ENCODE measurements at regions not wholly inside any gene's neighbourhood (a gene's known extent, or its start where the extent isn't known, plus 50 kb on each side); places are given as distances from the start of the nearest gene placed in this dataset.

DNA sequence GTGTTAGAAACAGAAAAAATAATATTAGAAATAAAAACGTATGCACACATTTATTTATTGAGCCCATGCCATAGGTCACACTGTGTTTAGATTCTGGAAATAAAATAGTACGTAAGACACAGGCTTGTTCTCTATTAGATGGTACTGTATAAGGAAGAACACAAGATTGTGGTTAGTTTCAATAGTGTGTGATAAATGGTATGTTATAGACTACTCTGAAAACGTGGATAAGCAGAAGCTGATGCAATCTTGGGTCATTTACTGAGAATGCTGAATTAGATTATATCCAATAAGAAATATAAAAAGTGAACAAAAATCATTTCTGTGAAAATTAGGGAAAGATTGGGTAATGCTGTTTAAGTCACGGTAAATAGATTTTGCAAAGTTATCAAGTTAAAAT is 1456.4 kb upstream of the ACO1 start:
- H3K9me3 Mint-ChIP-seq (ENCODE audit: unreplicated experiment) = no peaks in the 10 kb centered on the region
- H3K27ac Mint-ChIP-seq (ENCODE audit: unreplicated experiment) = no peak overlapping the region
- DNase-seq = no peak
- no peak overlapping the region for H3K4me3 ChIP-seq (ENCODE audit: low read depth, low read length)
- H3K4me1 ChIP-seq = no peaks in the 10 kb centered on the region
- CTCF ChIA-PET = no interaction called here
- no peaks in the 10 kb centered on the region for H3K36me3 ChIP-seq (ENCODE audit: control insufficient read depth, insufficient read depth, low read length)
- H3K9me3 ChIP-seq = no peaks in the 10 kb centered on the region
- intact Hi-C loops (cut with micrococcal nuclease; ENCODE audit: unreplicated experiment) = no loop called here
- BruUV-seq (replicated peaks) = no TSS peak
- POLR2A ChIA-PET = no interaction called here
- no peaks in the 10 kb centered on the region for H3K27me3 Mint-ChIP-seq (ENCODE audit: insufficient read depth, unreplicated experiment)
- no peak for TF ChIP-seq CTCF (IDR thresholded peaks at IDR 0.05; ENCODE audit: insufficient read depth in 1 of 2, low read depth in 1 of 2, low read length in 1 of 2, severe bottlenecking in 1 of 2, unreplicated experiment in 1 of 2)
- H3K27me3 ChIP-seq (replicated peaks; ENCODE audit: control insufficient read depth, insufficient read depth, low read length) = no peaks in the 10 kb centered on the region
- no peaks in the 10 kb centered on the region for H3K4me1 Mint-ChIP-seq (ENCODE audit: low read depth, unreplicated experiment)
- no peak overlapping the region for H3K4me3 Mint-ChIP-seq (ENCODE audit: unreplicated experiment)
- H3K36me3 Mint-ChIP-seq (ENCODE audit: insufficient read depth, unreplicated experiment) = no peaks in the 10 kb centered on the region

- Histone ChIP-seq H3K4me3 (ENCODE audit: low read depth, low read length) (no peak overlapping the region), H3K27me3 (replicated peaks; ENCODE audit: control insufficient read depth, insufficient read depth, low read length) (no peaks in the 10 kb centered on the region), H3K36me3 (ENCODE audit: control insufficient read depth, insufficient read depth, low read length) (no peaks in the 10 kb centered on the region), H3K4me1 (no peaks in the 10 kb centered on the region), H3K9me3 (no peaks in the 10 kb centered on the region)
- ChIA-PET POLR2A (no interaction called here), CTCF (no interaction called here)
- Mint-ChIP-seq H3K4me3 (ENCODE audit: unreplicated experiment) (no peak overlapping the region), H3K27me3 (ENCODE audit: insufficient read depth, unreplicated experiment) (no peaks in the 10 kb centered on the region), H3K4me1 (ENCODE audit: low read depth, unreplicated experiment) (no peaks in the 10 kb centered on the region), H3K9me3 (ENCODE audit: unreplicated experiment) (no peaks in the 10 kb centered on the region), H3K27ac (ENCODE audit: unreplicated experiment) (no peak overlapping the region), H3K36me3 (ENCODE audit: insufficient read depth, unreplicated experiment) (no peaks in the 10 kb centered on the region)
- TF ChIP-seq CTCF (IDR thresholded peaks at IDR 0.05; ENCODE audit: insufficient read depth in 1 of 2, low read depth in 1 of 2, low read length in 1 of 2, severe bottlenecking in 1 of 2, unreplicated experiment in 1 of 2) = no peak
- intact Hi-C loops (cut with micrococcal nuclease; ENCODE audit: unreplicated experiment) = no loop called here
- BruUV-seq (replicated peaks) = no TSS peak
- DNase-seq = no peak
These were observed 1452.2 kb upstream of the ACO1 start for GRCh38 chr9:30932226-30932625.

DNA sequence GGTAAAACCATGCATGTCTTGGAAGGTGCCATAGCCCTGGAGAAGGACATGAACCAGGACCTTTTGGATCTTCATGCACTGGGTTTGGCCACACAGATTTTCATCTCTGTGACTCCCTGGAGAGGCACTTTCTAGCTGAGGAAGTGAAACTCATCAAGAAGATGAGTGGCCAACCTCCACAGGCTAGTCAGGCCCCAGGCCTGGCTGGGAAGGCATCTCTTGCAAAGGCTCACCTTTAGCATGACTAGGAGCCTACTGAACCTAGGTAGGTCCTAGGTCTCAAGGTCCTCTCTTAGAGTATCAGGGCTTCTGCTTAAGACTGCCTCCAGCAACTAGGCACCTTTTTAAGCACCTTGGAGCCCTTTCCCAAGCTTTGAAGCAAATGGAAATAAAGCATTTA is 1448.7 kb upstream of the ACO1 start:
- Histone ChIP-seq H3K36me3 (ENCODE audit: control insufficient read depth, insufficient read depth, low read length) (no peaks in the 10 kb centered on the region), H3K9me3 (no peaks in the 10 kb centered on the region), H3K27me3 (replicated peaks; ENCODE audit: control insufficient read depth, insufficient read depth, low read length) (no peaks in the 10 kb centered on the region), H3K4me3 (ENCODE audit: low read depth, low read length) (no peak overlapping the region), H3K4me1 (no peaks in the 10 kb centered on the region)
- CTCF ChIA-PET = no interaction called here
- intact Hi-C loops (cut with micrococcal nuclease; ENCODE audit: unreplicated experiment) = no loop called here
- POLR2A ChIA-PET = no interaction called here
- H3K4me3 Mint-ChIP-seq (ENCODE audit: unreplicated experiment) = no peak overlapping the region
- no peaks in the 10 kb centered on the region for H3K27me3 Mint-ChIP-seq (ENCODE audit: insufficient read depth, unreplicated experiment)
- no TSS peak for BruUV-seq (replicated peaks)
- no peak for DNase-seq
- H3K9me3 Mint-ChIP-seq (ENCODE audit: unreplicated experiment) = no peaks in the 10 kb centered on the region
- TF ChIP-seq CTCF (IDR thresholded peaks at IDR 0.05; ENCODE audit: insufficient read depth in 1 of 2, low read depth in 1 of 2, low read length in 1 of 2, severe bottlenecking in 1 of 2, unreplicated experiment in 1 of 2) = no peak
- H3K36me3 Mint-ChIP-seq (ENCODE audit: insufficient read depth, unreplicated experiment) = no peaks in the 10 kb centered on the region
- no peak overlapping the region for H3K27ac Mint-ChIP-seq (ENCODE audit: unreplicated experiment)
- no peaks in the 10 kb centered on the region for H3K4me1 Mint-ChIP-seq (ENCODE audit: low read depth, unreplicated experiment)
